ENCODE measurements at regions not wholly inside any gene's neighbourhood (a gene's known extent, or its start where the extent isn't known, plus 50 kb on each side); places are given as distances from the start of the nearest gene placed in this dataset.
"Not testable (repeated sequence)": the region's sequence is repeated elsewhere in the genome, so short reads cannot be mapped to it uniquely, and the experiment has no call there.

DNA sequence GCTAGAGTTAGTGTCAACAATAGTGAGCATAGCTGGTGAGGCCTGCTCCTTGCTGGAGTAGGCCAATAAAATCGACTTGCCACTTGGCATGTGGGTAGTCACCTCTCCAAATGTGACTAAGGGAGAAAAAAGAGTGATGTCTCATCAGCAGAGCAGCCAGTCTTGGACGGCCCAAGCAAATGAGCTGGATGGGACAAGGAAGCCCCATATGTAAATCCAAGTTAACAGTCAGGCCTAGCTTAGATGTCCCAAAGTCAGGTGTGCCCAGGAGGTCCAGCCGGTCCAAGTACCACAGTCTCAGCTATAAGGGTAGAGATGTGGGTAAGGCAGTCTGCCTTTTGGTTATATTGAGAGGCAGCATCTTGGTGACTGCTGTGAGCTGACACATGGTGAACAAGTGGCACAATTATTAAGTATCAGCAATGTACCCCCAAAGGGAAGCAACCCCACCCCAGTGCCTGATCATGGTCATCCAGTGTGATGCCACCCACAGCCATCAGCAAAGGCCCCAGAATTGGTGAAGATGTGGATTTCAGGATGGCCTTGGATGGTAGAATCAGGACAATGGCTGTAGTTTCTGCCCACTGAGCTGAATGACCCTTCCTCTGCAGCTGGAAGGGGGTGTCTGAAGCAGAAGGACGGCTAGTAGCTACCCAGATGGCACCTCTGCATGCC lies 83.4 kb downstream of the TNFRSF13B start:
- no peak for DNase-seq (ENCODE audit: low read depth)
- H3K4me3 ChIP-seq (ENCODE audit: low read depth, low read length): no peak overlapping the region
- TF ChIP-seq, protein P1, sequence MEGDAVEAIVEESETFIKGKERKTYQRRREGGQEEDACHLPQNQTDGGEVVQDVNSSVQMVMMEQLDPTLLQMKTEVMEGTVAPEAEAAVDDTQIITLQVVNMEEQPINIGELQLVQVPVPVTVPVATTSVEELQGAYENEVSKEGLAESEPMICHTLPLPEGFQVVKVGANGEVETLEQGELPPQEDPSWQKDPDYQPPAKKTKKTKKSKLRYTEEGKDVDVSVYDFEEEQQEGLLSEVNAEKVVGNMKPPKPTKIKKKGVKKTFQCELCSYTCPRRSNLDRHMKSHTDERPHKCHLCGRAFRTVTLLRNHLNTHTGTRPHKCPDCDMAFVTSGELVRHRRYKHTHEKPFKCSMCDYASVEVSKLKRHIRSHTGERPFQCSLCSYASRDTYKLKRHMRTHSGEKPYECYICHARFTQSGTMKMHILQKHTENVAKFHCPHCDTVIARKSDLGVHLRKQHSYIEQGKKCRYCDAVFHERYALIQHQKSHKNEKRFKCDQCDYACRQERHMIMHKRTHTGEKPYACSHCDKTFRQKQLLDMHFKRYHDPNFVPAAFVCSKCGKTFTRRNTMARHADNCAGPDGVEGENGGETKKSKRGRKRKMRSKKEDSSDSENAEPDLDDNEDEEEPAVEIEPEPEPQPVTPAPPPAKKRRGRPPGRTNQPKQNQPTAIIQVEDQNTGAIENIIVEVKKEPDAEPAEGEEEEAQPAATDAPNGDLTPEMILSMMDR (conservative IDR thresholded peaks at IDR 0.05; ENCODE audit: low read depth, low read length): no peak

DNA sequence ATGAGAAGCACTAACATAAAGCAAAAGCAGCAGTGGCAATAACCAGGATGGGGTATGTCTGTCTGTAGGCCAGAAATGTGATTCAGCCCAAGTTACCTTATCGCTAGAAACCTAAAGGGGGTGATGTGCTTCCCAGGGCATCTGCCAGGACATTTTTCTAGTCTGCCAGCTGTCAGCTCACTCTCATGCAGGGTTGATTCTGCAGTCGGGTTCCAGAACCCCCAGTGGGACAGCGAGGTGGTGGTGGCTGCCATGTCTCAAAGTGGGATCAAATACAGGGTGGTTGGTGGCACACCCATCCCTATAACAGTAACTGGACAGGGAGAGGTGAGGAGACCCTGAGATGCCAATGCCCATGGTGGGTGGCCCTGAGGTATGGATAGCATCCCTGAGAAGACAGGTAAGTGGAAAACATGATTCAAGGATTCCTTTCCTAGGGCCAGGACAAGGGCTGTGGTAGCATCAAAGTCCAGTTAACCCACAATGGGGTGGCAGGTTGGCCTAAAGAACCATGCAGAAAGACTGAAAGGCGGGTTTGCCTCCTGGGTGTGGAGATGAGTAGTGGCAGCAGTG lies 84.3 kb downstream of the TNFRSF13B start:
- no peak overlapping the region for H3K4me3 ChIP-seq (ENCODE audit: low read depth, low read length)
- no peak for DNase-seq (ENCODE audit: low read depth)
- TF ChIP-seq, protein P1 (conservative IDR thresholded peaks at IDR 0.05; ENCODE audit: low read depth, low read length): no peak

DNA sequence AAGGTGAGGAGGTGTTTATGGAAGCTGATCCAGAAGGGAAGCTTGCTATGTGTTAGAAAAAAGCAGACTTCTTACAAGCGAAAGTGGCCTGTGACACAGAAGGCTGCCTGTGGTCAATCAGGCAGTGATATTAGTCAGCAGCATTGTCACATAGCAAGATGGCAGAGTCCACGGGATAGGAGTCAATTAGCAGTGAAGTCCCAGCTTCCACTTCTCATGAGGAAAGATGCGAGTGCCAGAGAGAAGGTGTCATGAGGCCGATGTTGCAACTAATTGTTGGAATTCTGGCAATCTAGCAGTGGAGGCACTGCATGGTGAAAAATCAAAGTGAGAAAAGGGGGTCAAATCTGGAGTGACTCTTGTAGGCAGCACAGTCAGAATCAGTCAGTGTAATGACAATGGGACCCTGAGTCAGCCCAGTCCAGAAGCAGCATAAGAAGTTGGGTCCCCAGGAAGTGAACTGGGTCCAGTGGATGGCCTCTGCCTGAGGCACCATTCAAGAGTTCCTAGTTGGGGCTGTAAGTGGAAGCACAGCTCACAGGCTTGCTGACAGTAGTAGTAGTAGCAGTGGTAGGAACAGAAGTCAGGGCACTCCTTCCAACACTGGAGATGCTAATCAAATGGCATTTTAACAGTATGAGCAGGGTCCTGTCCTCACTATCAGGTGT lies 85.1 kb downstream of the TNFRSF13B start:
- peak; percentile 9 for DNase-seq (ENCODE audit: low read depth)
- no peak overlapping the region for H3K4me3 ChIP-seq (ENCODE audit: low read depth, low read length)
- TF ChIP-seq, protein P1 (conservative IDR thresholded peaks at IDR 0.05; ENCODE audit: low read depth, low read length): no peak

DNA sequence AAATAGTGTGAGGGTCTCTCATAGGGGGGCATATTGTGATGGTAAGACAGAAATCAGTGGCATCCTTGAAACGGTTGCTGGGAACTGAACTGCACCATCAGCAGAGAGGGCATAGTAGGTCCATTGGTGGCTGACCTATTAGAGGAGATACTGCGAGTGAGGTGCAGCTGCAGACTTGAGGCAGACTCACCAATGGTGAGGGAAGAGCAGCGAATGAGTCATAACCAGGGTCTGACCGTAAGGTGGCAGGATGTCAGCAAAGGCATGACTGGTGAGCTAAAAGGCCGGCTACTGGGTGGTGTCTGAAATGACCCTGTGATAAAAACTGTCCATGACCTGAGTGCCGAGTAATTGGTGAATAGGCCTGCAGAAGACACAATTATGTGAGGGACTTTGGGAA lies 86.7 kb downstream of the TNFRSF13B start:
- H3K4me3 ChIP-seq (ENCODE audit: low read depth, low read length); DNase-seq (ENCODE audit: low read depth): not testable (repeated sequence)

DNA sequence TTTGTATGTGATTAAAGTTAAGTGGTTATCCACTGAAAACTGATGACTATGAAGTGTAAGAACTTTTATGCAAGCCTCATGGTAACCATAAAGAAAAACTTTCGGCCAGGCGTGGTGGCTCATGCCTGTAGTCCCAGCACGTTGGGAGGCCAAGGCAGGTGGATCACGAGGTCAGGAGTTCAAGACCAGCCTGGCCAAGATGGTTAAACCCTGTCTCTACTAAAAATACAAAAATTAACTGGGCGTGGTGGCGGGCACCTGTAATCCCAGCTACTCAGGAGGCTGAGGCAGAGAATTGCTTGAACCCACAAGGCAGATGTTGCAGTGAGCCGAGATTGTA lies 89.0 kb downstream of the TNFRSF13B start:
- H3K4me3 ChIP-seq (ENCODE audit: low read depth, low read length); DNase-seq (ENCODE audit: low read depth): not testable (repeated sequence)

DNA sequence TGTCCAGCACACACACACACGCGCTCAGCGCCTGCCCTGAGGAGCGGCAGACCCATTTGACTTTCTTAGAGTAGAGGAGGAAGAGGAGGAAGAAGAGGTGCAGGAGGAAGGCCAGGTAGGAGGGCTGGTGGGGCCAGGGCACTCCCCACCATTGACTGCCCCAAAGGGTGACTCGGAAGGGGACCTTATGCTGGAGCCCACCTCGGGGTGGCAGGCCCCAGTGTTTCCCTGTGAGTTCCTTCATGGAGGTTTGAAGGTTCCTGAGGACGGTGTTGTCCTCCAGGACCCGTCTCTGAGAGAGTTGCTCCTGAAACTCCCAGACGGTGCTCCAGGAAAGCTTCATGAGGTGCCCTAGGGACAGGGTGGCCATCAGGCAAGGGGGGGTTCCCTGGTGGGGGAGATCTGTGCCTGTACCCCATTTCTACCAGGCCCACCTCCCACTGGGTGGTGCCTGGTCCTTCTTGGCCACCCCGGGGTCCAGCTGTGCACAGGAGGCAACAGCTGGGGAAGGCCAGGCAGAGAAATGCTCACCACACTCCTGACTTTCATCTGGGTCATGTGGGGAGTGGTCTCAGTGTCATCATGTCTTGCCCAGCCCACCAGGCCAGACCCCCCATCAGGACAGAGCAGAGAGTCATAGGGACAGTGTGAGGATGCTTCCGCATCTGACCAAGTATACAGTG lies 89.5 kb downstream of the TNFRSF13B start:
- no peak overlapping the region for H3K4me3 ChIP-seq (ENCODE audit: low read depth, low read length)
- TF ChIP-seq, protein P1 (conservative IDR thresholded peaks at IDR 0.05; ENCODE audit: low read depth, low read length): no peak
- no peak for DNase-seq (ENCODE audit: low read depth)

DNA sequence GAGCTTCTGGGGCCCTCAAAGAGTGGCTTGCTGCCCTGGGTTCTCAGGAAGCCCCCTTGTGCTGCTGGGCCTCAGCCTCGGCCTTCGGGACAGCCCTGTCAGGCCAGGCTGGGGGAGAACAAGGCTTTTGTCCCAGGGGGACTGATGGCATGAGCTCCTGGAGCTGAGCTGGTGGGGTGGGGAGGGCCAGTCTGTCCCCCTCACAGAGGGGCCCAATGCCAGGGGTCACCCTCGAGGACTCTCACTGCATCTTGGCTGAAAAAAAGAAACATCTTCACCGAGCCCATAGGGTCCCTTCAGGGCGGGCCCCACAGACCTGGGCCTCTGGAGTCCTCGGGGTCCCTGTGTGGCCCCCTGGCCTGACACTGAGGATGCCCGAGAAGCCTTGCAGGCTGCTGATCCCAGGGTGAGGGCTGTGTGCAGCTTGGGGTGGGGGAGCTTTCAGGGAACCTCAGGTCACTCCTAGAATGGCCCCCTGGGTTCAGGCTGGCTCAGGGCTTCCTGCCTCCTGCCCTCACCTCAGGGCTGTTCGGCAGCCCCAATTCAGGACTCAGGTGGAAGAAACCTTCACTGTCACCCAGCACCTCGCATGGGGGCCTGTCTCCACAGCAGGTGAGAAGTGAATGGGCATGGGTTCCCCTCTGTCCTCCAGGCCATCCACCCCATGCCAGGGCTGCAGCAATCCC lies 90.5 kb downstream of the TNFRSF13B start:
- no peak for DNase-seq (ENCODE audit: low read depth)
- TF ChIP-seq, protein P1 (conservative IDR thresholded peaks at IDR 0.05; ENCODE audit: low read depth, low read length): no peak
- no peak overlapping the region for H3K4me3 ChIP-seq (ENCODE audit: low read depth, low read length)

Measured in epithelial cell of proximal tubule (primary cell).